ENCODE measurements at regions not wholly inside any gene's neighbourhood (a gene's known extent, or its start where the extent isn't known, plus 50 kb on each side); places are given as distances from the start of the nearest gene placed in this dataset.

DNA sequence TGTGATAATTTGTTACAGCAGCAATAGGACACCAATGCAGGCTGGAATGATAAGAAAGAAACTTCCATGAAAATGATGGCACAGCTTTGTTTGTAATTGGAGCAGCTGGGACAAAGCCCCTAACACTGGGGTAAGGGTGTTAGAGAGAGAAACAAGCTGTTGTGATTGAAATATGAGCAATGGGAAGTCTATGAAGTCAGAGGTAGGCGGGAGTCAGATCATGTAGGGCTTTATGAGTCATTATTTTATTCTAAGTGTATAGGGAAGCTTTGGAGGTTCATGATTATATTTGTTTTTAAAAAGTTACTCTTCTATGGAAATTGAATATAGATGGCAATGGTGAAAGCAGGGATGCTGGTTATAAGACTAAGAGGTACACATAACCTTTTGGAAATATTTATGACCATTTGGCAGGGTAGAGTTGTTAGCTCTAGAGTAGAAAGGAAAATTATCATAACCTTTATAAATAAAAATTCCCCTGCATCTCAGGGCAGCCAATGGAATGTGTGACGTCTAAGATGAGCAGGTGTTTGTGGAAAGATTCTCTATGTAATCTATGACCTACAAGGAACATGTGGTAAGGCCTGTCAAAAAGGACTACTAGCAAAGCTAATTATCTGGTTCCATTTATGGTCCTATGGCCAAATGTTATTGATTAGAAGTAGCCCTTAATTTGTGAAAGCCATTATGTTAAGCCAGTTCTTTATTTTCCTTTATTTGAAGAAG lies 85.6 kb downstream of the KCNJ2 start:
- Histone ChIP-seq H3K9me2 (replicated peaks; ENCODE audit: insufficient read depth, low read length) (no peaks in the 10 kb centered on the region), H3F3A (ENCODE audit: insufficient read depth) (no peaks in the 10 kb centered on the region), H3K79me2 (ENCODE audit: insufficient read depth, low read length) (no peaks in the 10 kb centered on the region), H2AFZ (ENCODE audit: low read depth, low read length, severe bottlenecking) (no peak overlapping the region), H3K36me3 (ENCODE audit: low read length) (no peaks in the 10 kb centered on the region), H3K4me3 (ENCODE audit: insufficient read depth, low read length, poor library complexity, severe bottlenecking) (no peak overlapping the region), H3K9me3 (ENCODE audit: insufficient read depth, low read length) (no peaks in the 10 kb centered on the region), H3K27me3 (ENCODE audit: low read length) (no peaks in the 10 kb centered on the region), H4K20me1 (ENCODE audit: low read depth, low read length) (no peaks in the 10 kb centered on the region), H3K27ac (ENCODE audit: low read depth, low read length) (no peak overlapping the region), H3K9ac (ENCODE audit: low read length) (no peak overlapping the region), H3K4me2 (ENCODE audit: low read depth, low read length, poor library complexity, severe bottlenecking) (no peak overlapping the region)
- TF ChIP-seq EZH2phosphoT487 (conservative IDR thresholded peaks at IDR 0.05; ENCODE audit: low read length), result no peak
- TF ChIP-seq, protein P1, sequence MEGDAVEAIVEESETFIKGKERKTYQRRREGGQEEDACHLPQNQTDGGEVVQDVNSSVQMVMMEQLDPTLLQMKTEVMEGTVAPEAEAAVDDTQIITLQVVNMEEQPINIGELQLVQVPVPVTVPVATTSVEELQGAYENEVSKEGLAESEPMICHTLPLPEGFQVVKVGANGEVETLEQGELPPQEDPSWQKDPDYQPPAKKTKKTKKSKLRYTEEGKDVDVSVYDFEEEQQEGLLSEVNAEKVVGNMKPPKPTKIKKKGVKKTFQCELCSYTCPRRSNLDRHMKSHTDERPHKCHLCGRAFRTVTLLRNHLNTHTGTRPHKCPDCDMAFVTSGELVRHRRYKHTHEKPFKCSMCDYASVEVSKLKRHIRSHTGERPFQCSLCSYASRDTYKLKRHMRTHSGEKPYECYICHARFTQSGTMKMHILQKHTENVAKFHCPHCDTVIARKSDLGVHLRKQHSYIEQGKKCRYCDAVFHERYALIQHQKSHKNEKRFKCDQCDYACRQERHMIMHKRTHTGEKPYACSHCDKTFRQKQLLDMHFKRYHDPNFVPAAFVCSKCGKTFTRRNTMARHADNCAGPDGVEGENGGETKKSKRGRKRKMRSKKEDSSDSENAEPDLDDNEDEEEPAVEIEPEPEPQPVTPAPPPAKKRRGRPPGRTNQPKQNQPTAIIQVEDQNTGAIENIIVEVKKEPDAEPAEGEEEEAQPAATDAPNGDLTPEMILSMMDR (IDR thresholded peaks at IDR 0.05; ENCODE audit: insufficient read depth, low read length, poor library complexity, severe bottlenecking), result no peak

DNA sequence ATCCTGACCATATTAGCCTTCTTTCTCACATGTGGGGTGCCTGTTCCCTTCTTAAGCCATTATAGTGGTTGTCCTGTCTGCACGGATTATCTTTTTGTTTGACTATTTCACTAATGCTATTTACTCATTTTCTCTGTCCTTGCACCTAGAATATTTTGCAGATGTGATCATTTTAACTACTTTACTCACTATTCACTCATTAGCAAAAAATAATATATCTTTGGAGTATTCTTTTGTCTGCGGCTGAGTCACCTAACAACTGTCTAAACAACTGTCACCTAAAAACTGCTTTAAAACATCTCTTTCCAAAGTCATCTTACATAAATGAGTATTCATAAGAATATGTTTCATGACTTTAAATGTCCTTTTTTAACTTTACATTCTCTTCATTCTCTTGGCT lies 87.4 kb downstream of the KCNJ2 start:
- no peak overlapping the region for H2AFZ ChIP-seq (ENCODE audit: low read depth, low read length, severe bottlenecking)
- H3K9ac ChIP-seq (ENCODE audit: low read length), result no peak overlapping the region
- TF ChIP-seq EZH2phosphoT487 (conservative IDR thresholded peaks at IDR 0.05; ENCODE audit: low read length), result no peak
- TF ChIP-seq, protein P1 (IDR thresholded peaks at IDR 0.05; ENCODE audit: insufficient read depth, low read length, poor library complexity, severe bottlenecking), result no peak
- no peak overlapping the region for H3K27ac ChIP-seq (ENCODE audit: low read depth, low read length)
- H3K36me3 ChIP-seq (ENCODE audit: low read length), result no peaks in the 10 kb centered on the region
- no peaks in the 10 kb centered on the region for H3K9me2 ChIP-seq (replicated peaks; ENCODE audit: insufficient read depth, low read length)
- no peak overlapping the region for H3K4me3 ChIP-seq (ENCODE audit: insufficient read depth, low read length, poor library complexity, severe bottlenecking)
- no peaks in the 10 kb centered on the region for H3K79me2 ChIP-seq (ENCODE audit: insufficient read depth, low read length)
- H3K27me3 ChIP-seq (ENCODE audit: low read length), result no peaks in the 10 kb centered on the region
- H3F3A ChIP-seq (ENCODE audit: insufficient read depth), result no peaks in the 10 kb centered on the region
- H3K9me3 ChIP-seq (ENCODE audit: insufficient read depth, low read length), result no peaks in the 10 kb centered on the region
- no peaks in the 10 kb centered on the region for H4K20me1 ChIP-seq (ENCODE audit: low read depth, low read length)
- H3K4me2 ChIP-seq (ENCODE audit: low read depth, low read length, poor library complexity, severe bottlenecking), result no peak overlapping the region

- H2AFZ ChIP-seq (ENCODE audit: low read depth, low read length, severe bottlenecking), result no peak overlapping the region
- no peaks in the 10 kb centered on the region for H3K79me2 ChIP-seq (ENCODE audit: insufficient read depth, low read length)
- no peak overlapping the region for H3K4me2 ChIP-seq (ENCODE audit: low read depth, low read length, poor library complexity, severe bottlenecking)
- H3K9me3 ChIP-seq (ENCODE audit: insufficient read depth, low read length), result no peaks in the 10 kb centered on the region
- H3K27me3 ChIP-seq (ENCODE audit: low read length), result no peaks in the 10 kb centered on the region
- H3K9me2 ChIP-seq (replicated peaks; ENCODE audit: insufficient read depth, low read length), result no peaks in the 10 kb centered on the region
- H3K27ac ChIP-seq (ENCODE audit: low read depth, low read length), result no peak overlapping the region
- no peaks in the 10 kb centered on the region for H3K36me3 ChIP-seq (ENCODE audit: low read length)
- no peak for TF ChIP-seq EZH2phosphoT487 (conservative IDR thresholded peaks at IDR 0.05; ENCODE audit: low read length)
- TF ChIP-seq, protein P1 (IDR thresholded peaks at IDR 0.05; ENCODE audit: insufficient read depth, low read length, poor library complexity, severe bottlenecking), result no peak
- no peaks in the 10 kb centered on the region for H4K20me1 ChIP-seq (ENCODE audit: low read depth, low read length)
- no peak overlapping the region for H3K9ac ChIP-seq (ENCODE audit: low read length)
- no peak overlapping the region for H3K4me3 ChIP-seq (ENCODE audit: insufficient read depth, low read length, poor library complexity, severe bottlenecking)
- H3F3A ChIP-seq (ENCODE audit: insufficient read depth), result no peaks in the 10 kb centered on the region
Measured at GRCh38 chr17:70258465-70258864, 89.1 kb downstream of the KCNJ2 start.
